Testis (tissue), 2 donors: ENCODE measurements at regions not wholly inside any gene's neighbourhood (a gene's known extent, or its start where the extent isn't known, plus 50 kb on each side); places are given as distances from the start of the nearest gene placed in this dataset.

ENCODE experiments used
- DNase-seq: peaks from one replicate; pipeline ENCODE4 v3.0.0-alpha.2; 2019
- H3K27ac ChIP-seq, 2 donors: fragments of 200-600 bp; sonication (generic); one replicate each; pipeline ENCODE4 v1.5.1; 2019
- H3K27me3 ChIP-seq: fragments of 200-600 bp; sonication (generic); one replicate; pipeline ENCODE4 v1.5.1; 2019
- H3K36me3 ChIP-seq: fragments of 200-600 bp; sonication (generic); one replicate; pipeline ENCODE4 v1.5.1; 2017; ENCODE audit warnings: low read depth; ENCODE audit errors: missing control alignments
- H3K4me1 ChIP-seq: fragments of 200-600 bp; sonication (generic); one replicate; pipeline ENCODE4 v1.5.1; 2019
- H3K4me3 ChIP-seq, 2 donors: fragments of 200-600 bp; sonication (generic); one replicate each; pipeline ENCODE4 v1.5.1; 2017 to 2019
- H3K9me3 ChIP-seq: fragments of 200-600 bp; sonication (generic); one replicate; pipeline ENCODE4 v1.5.1; 2017
- POLR2A ChIP-seq: fragments of 450-650 bp; IDR thresholded peaks from one replicate; pipeline ENCODE4 v1.6.1; 2017; ENCODE audit warnings: antibody characterized with exemption, mild to moderate bottlenecking, moderate library complexity
- WGBS, 2 donors: methylation state at CpG; one replicate each; pipeline ENCODE4 v1.1.5; 2018; 5-methylcytosine and 5-hydroxymethylcytosine counted together
- intact Hi-C: fragments of 100-400 bp; cut with DNase I; formaldehyde crosslinking; loops from one replicate; pipeline ENCODE4 v1.15.1; 2023; ENCODE audit warnings: low total_unique reads
- TF ChIP-seq, protein P1 (sequence below), 3 experiments: fragments of 450-650 bp in 2 of 3; fragments of 200-600 bp in 1 of 3; sonication (generic) in 1 of 3; IDR thresholded peaks; one replicate each; pipeline ENCODE4 v1.5.1; 2016 to 2019; ENCODE audit warnings: antibody characterized with exemption in 3 of 3, mild to moderate bottlenecking in 2 of 3, moderate library complexity in 1 of 3

DNA sequence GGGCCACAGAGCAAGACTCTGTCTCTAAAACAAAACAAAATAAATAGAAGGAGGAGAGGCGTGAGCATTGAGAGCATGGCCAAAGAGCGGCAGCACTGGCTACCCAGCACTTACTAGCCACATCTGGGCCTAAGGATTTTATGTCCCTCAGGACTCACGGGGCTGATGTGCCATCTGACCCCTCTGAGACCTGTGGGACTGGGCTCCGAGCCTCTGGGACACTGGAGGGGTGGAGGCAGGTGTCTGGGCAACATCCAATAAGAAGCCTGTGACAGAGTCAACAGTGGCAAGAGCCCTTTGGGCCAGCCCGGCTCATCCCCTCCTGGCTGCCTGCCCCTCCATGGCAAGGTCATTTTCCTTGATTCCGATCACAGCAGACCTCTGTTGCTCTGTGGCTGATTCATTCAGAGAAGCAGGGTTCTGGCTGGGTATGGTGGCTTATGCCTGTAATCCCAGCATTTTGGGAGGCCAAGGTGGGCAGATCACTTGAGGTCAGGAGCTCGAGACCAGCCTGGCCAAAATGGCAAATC lies 60.7 kb downstream of the RRM2 start:
- intact Hi-C loops = no loop called here
- Histone ChIP-seq H3K36me3 (no peaks in the 10 kb centered on the region), H3K27ac (no peak overlapping the region), H3K4me3 (no peak overlapping the region), H3K4me1 (no peaks in the 10 kb centered on the region), H3K27me3 (no peaks in the 10 kb centered on the region), H3K9me3 (no peaks in the 10 kb centered on the region)
- DNase-seq = no peak
- TF ChIP-seq POLR2A = no peak
- TF ChIP-seq, protein P1, sequence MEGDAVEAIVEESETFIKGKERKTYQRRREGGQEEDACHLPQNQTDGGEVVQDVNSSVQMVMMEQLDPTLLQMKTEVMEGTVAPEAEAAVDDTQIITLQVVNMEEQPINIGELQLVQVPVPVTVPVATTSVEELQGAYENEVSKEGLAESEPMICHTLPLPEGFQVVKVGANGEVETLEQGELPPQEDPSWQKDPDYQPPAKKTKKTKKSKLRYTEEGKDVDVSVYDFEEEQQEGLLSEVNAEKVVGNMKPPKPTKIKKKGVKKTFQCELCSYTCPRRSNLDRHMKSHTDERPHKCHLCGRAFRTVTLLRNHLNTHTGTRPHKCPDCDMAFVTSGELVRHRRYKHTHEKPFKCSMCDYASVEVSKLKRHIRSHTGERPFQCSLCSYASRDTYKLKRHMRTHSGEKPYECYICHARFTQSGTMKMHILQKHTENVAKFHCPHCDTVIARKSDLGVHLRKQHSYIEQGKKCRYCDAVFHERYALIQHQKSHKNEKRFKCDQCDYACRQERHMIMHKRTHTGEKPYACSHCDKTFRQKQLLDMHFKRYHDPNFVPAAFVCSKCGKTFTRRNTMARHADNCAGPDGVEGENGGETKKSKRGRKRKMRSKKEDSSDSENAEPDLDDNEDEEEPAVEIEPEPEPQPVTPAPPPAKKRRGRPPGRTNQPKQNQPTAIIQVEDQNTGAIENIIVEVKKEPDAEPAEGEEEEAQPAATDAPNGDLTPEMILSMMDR (IDR thresholded peaks at IDR 0.05) = no peak
- 75 to 88% methylated on average over 4 to 7 of the region's 7 CpGs for WGBS, 2 donors

DNA sequence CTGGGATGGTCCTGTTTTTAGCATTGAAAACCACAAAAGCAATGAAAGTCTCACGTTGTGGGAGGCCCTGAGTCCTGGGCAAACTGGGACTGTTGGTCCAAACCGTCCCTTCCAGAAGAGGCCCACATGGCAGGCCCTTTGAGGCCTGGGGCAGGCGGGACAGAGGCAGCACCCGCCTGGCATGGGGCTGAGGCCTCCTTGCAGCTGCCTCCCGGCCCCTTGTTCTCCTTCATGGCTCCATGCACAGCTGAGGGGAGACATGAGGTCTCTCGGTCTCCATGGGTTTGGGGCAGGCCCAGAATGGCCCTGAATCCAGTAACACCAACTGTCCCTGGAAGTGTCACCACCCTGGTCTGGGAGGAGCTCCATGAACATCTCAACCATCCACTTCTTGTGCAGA lies 61.9 kb downstream of the RRM2 start:
- intact Hi-C loops = no loop called here
- H3K27ac ChIP-seq = no peak overlapping the region
- no peaks in the 10 kb centered on the region for H3K36me3 ChIP-seq
- DNase-seq = no peak
- no peaks in the 10 kb centered on the region for H3K27me3 ChIP-seq
- no peaks in the 10 kb centered on the region for H3K4me1 ChIP-seq
- no peaks in the 10 kb centered on the region for H3K9me3 ChIP-seq
- 67 to 71% methylated on average over 2 to 6 of the region's 6 CpGs for WGBS, 2 donors
- TF ChIP-seq, protein P1 (IDR thresholded peaks at IDR 0.05) = no peak
- H3K4me3 ChIP-seq = no peak overlapping the region

DNA sequence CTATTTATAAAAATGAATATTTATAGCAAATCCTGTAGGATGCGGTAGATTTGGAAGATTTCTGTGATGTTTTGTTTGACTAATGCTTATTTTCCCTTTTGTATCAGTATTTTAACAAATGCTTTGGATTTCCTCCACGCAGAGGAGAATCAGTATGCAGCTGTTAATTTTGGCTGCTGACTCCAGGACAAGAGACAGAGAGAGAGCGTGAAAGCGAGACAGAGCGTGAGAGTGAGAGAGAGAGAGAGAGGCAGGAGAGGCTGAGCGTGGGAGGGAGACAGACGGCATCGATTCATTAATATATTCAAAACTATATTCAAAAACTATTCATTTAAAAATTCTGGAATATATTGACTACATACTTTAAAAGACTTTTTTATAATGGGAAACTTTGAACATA lies 62.5 kb downstream of the RRM2 start:
- TF ChIP-seq POLR2A = no peak
- TF ChIP-seq, protein P1 (IDR thresholded peaks at IDR 0.05) = no peak
- Histone ChIP-seq H3K9me3 (no peaks in the 10 kb centered on the region), H3K36me3 (no peaks in the 10 kb centered on the region), H3K27ac (no peak overlapping the region), H3K4me1 (no peaks in the 10 kb centered on the region), H3K27me3 (no peaks in the 10 kb centered on the region), H3K4me3 (no peak overlapping the region)
- WGBS, 2 donors = 39 to 42% methylated on average over 8 of the region's 8 CpGs
- intact Hi-C loops = no loop called here
- peak; percentile 40 for DNase-seq

DNA sequence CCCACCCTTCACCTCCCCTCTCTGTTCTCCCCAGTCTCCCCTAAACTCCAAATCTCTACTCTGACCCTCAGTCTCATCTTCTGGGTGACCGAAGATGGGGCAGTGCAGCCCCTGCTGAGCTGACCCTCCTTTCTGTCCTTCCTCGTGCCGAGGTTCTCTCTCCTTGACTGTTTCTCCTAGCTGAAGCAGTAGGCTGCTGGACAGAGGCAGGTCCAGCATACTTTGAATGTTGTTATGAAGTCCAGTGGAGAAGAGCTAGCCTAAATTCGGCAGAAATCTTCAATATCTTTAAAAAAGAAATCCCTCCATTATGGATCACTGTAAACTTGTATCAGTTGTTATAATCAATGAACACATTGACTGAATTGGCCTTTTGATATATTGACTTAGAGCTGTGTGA lies 63.2 kb downstream of the RRM2 start:
- TF ChIP-seq, protein P1 (IDR thresholded peaks at IDR 0.05) = no peak
- TF ChIP-seq POLR2A = no peak
- intact Hi-C loops = no loop called here

DNA sequence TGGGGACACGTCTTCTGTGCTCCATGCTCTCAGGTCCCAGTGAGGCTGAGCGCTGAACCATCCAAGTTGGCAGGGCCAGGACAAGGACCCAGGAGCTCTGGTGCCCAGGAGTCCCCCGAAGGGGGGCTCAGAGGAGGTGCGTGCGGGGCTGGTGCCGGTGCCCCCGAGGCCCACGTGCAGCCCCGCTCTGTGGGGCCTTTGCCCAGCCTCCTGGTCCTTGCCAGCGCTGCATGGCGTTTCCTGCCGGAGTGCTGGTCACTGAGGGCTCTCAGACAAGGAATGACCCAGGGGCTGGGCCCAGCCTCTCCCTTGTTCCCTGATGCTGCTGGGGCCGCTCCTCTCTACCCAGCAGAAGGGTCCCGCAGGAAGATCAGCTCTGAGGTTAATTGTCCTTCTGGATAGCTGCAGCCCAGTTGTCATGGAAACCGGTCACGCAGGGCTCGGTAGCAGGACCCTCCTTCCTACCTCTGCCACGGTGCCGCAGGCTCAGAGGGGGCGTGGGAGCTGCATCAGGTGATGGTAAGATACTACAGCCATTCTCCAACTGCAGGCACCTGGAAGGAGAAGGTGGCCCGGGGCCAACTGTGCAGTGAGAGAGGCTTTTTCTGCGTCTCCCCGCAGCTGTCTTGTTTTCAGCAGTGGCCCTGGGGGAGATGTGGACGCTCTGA lies 64.5 kb downstream of the RRM2 start:
- TF ChIP-seq POLR2A = no peak
- H3K27ac ChIP-seq = no peak overlapping the region
- no peaks in the 10 kb centered on the region for H3K36me3 ChIP-seq
- H3K9me3 ChIP-seq = no peaks in the 10 kb centered on the region
- no peaks in the 10 kb centered on the region for H3K4me1 ChIP-seq
- no peak for DNase-seq
- H3K27me3 ChIP-seq = no peaks in the 10 kb centered on the region
- intact Hi-C loops = no loop called here
- no peak overlapping the region for H3K4me3 ChIP-seq
- WGBS, 2 donors = 91 to 96% methylated on average over 15 to 24 of the region's 24 CpGs

More for the DNA sequence above, 63.2 kb downstream of the RRM2 start:
- no peak overlapping the region for H3K27ac ChIP-seq
- no peaks in the 10 kb centered on the region for H3K9me3 ChIP-seq
- no peaks in the 10 kb centered on the region for H3K27me3 ChIP-seq
- no peaks in the 10 kb centered on the region for H3K4me1 ChIP-seq
- WGBS, 2 donors = 64% methylated on average over 4 of the region's 4 CpGs
- no peak for DNase-seq
- H3K4me3 ChIP-seq = no peak overlapping the region
- no peaks in the 10 kb centered on the region for H3K36me3 ChIP-seq
